ENCODE measurements at regions not wholly inside any gene's neighbourhood (a gene's known extent, or its start where the extent isn't known, plus 50 kb on each side); places are given as distances from the start of the nearest gene placed in this dataset.

DNA sequence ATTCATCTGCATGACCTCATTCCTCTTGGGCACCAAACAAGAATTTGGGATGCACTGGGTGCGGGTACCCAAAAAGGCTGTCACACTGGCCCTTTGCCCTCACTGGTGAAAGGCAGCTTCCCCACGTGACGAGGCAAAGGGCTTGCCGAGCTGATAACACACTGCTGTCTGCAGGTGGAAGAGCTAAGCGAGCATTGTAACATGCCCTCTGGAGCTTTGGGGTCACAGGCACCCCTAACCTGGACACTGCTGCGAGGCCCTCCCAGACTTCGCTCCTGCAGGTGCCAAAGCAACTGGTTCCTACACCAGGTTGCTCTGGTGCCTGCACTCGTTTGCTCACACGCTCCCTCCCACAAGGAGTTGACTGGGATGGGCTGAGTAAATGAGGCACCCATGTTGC lies 1595.7 kb downstream of the HACE1 start:
- no peak for DNase-seq

DNA sequence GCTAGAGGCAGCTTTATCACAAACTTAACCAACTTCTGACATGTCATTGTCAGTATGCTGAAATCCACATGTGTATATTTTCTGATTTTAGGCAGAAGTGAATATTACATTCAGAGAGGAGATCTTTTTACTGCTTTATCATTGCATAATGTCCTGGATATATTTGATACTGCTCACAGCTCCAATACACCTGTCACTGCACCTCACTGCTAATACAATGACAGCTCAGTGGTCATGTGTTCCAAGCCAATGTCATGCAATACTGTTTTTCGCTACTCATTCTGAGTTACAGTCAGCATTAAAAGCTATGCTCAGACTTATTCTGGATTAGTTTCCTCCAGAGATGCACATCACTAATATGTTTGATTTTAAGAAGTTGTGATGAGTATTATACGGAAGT lies 1604.6 kb downstream of the HACE1 start:
- no peak for DNase-seq

DNA sequence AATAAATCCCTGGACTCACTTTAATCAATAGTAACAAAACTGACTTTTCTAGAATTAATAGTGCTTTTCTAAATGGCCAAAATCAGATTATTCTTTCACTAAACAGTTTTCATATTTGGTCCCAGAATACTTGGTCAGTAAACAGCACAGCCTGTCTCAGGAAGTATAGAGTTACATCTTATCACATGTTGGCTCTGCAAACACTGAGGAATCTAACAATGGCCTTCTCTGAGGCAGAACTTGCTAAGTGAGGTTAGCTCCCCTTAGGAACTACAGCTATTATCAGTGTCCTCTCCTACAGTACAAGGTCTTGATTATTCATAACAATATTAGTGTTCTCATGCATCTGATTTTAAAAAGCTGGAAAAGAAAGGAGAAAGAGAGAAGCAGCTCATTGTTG lies 1622.8 kb downstream of the HACE1 start:
- DNase-seq, result no peak

DNA sequence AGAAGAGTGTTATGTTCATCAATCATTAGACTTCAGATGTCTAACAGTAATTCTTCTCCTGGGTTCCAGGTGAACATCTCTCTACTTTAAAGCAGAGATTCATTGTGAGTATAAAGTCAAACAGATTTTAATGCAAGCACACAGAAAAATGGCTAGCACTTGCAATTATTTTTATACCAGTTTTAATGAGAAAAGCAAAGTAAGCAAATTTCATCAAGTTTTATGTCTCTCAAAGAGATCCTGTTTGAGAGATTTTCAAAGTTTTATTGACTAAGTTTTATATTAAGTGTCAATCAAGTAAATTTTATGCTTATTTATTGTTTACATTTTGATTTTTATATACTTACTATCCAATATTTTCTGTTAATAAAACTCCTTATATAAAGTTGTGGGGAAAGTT lies 1628.5 kb downstream of the HACE1 start:
- no peak for DNase-seq

DNA sequence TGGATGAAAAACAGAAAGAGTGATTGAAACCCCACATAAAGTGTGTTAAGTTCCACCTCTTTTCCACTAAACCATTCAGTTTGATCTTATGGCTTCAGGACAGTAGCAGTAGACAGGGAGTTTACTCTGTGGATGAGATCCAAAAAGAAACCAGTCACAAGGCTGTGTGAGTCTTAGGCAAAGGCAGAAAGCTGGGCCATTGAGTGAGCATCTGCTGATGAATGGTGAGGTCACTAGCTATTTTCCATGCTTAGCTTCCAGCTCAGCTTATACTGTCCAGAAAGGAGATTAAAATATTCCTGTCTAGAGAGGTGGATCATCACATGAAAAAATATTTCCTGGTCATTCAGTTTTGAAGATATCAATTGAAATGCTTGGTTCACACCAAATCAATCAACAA lies 1643.9 kb downstream of the HACE1 start:
- DNase-seq, result no peak

DNA sequence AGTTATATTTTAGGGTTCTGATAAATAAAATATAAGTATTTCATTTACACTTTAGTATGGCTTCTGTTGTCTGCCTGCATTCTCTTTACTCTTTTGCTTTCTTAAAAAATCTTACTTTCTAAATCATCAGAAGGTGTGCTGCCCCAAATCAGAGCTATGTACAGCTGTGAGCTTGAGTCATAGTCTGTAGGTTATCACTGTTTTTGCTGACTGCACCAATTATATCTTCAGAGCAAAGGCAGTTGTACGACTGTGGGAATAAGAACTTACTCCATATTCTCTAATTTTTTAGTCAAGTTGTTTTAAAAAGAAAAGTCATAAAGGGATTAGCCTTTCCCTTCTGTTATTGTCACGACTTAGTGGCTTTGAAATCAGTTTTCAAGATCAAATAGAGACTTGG lies 1649.0 kb downstream of the HACE1 start:
- no peak for DNase-seq

DNA sequence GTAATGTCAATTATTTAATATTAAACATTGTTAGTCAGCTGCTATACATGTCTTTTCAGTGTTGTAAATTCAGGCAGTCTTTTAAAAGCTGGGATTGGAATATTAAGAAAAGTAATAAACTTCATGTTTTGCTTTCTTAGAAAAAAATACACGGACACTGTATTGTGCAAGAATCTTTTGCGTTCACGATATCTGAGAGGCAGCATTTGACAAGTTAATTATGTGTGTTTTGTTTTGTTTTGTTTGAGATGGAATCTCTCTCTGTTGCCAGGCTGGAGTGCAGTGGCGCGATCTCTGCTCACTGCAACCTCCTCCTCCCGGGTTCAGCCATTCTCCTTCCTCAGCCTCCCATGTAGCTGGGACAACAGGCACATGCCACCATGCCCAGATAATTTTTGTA lies 1661.3 kb downstream of the HACE1 start:
- no peak for DNase-seq

DNA sequence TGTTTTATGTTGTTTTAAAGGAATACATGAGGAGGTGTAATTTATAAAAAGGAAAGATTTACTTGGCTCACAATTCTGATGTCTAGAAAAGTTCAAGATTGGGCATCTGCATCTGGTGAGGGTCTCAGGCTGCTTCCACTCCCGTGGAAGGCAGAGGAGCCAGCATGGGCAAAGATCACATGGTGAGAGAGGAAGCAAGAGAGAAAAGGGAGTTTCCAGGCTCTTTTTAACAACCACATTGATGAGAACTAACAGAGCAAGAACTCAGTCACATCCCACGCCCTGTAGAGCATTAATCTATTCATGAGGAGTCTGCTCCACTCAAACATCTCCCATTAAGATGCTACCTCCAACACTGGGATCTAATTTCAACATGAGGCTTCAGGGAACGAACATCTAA lies 1666.3 kb downstream of the HACE1 start:
- no peak for DNase-seq

DNA sequence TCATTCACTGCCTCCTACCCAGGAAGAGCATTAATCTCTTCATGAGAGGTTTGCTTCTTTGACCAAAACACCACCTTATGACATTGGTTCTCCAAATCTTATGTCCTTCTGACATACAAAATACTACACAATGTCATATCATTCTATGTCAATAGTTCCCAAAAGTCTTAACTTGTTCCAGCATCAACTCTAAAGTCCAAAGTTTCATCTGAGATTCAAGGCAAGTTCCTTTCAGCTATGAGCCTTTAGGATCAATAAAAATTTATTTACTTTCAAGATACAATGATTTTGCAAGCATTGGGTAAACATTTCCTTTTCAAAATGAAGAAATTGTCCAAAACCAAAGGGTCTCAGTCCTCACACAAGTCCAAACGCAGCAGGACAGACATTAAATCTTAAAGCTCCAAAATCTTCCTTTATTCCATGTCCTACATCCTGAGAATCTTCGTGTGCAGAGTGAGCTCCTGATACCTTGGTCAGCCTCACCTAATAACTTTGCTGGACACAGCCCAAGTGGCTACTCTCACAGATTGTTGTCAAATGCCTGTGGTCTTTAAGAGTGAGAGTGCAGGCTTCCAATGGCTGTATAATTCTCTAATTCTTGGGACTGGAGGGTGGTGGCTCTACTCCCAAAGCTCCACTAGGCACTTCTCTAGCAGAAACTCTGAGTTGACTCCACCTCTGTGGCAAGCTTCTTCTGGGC lies 1668.2 kb downstream of the HACE1 start:
- DNase-seq, result no peak

DNA sequence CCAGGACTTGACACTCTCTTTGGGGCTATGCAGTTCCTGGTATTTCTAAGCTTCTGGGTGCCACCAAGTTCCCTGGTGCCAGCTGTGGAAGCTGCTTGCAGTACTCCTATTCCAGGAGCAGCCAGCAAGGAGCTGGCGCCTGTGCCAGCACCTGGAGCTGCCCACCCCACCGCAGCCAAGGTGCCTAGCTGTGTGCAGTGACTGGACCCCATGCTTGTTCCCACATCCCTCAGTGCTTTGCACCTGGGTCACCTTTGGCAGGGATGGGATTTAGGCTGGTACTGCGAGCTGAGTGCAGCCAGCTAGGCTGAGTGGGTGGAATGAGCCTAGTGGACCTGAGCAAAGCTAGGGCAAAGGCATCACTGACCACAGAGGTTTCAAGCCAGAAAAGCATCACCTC lies 1674.9 kb downstream of the HACE1 start:
- DNase-seq, result no peak

DNA sequence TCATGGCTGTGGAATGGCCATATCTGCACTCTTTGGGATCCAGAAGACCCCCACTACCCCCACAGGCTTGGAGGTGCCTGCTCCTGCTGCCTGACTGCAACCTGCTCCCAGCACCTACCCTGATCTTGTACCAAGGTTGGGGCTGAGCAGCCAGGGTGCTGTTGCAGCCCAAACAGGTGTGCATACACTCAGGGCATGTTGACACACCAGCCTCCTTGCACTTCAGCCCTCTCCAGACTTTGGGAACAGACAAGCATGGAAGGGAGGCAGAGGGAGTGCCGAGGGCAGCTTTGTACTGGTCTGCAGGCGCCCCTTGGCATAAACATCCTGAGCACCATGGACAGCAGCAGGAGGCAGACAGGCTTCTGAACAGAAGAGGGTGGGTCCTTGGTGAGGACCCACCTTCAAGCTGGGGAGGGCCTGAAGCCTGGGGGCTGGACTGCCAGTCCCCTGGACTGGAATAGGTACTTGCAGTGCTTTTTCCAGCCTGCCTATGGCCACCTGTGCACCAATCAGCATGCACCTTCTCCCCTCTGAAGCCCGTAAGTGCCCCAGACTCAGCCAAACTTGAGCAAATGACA lies 1675.8 kb downstream of the HACE1 start:
- no peak for DNase-seq

DNA sequence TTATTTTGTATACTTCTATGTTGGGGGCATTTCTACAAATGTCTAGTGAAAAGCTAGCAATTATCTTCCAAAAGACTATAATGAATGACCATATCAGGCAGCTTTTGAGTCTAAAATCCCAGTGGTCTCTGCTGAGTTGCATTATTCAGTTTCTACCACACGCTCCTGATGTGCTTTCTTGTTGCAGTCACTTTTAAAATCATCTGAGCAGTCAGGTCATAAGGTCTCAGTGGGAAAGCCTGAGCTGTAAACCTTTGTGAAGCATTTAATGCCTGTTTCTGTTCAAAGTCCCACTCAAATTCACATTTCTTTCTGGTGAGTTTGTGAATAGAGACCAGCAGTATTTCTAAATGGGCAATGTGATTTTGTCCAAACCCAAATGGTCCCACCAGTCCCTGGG lies 1681.5 kb downstream of the HACE1 start:
- no peak for DNase-seq

DNA sequence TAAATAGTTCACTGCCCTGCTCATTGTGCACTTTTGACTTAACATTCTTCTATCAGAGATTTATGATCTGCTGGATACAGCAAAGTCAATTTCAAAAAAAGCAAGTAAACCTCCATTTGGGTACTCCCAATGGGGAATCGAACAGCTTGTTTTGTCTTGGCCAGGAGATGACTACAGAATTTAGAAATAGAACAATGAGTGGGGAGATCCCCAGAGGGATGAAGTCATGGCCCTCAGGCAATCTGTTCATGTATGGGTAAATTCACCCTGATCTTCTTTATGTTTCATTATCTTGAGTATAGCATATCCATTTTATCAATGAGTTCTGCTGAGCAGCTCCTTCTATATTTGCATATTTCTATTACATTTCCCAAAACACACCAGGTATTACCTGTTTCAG lies 1681.9 kb downstream of the HACE1 start:
- no peak for DNase-seq

DNA sequence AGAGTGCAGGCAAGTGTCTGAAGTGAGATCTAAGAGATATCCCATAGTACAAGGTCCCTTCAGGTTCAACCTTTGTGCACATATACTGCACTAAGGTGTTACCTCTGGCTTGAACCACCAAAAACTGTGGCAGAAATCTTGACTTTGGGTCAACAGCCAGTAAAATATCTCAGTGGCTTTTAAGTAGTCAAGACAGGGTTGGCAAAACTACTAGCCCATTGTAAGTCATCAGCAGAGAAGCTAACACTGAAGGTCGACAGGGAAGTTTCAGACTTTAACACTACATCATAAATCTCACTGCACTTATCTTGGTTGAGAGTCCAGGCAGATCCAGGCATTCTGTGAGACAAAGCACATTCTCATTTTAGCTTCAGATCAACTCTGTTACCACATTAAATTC lies 1684.7 kb downstream of the HACE1 start:
- no peak for DNase-seq

DNA sequence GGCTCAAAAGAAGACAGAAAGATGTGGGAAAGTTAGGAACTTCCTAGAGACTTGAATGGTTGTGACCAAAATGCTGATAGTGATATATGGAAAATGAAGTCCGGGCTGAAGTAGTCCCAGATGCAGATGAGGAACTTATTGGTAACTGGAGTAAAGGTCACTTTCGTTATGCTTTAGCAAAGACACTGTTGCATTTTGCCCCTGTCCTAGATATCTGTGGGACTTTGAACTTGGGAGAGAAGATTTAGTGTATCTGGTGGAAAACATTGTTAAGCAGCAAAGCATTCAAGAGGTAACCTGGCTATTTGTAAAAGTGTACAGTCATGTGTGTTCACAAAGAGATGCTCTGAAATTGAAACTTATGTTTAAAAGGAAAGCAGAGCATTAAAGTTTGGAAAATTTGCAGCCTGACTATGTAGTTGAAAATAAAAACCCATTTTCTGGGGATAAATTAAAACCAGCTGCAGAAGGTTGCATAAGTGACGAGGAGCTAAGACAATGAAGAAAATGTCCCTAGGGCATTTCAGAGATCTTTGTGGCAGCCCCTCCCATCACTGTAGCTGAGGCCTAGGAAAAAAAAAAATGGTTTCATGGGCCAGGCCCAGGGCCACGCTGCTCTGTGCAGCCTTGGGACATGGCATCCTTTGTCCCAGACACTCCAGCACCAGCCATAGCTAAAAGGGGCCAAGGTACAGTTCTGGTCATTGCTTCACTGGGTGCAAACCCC lies 1692.2 kb downstream of the HACE1 start:
- DNase-seq, result no peak

DNA sequence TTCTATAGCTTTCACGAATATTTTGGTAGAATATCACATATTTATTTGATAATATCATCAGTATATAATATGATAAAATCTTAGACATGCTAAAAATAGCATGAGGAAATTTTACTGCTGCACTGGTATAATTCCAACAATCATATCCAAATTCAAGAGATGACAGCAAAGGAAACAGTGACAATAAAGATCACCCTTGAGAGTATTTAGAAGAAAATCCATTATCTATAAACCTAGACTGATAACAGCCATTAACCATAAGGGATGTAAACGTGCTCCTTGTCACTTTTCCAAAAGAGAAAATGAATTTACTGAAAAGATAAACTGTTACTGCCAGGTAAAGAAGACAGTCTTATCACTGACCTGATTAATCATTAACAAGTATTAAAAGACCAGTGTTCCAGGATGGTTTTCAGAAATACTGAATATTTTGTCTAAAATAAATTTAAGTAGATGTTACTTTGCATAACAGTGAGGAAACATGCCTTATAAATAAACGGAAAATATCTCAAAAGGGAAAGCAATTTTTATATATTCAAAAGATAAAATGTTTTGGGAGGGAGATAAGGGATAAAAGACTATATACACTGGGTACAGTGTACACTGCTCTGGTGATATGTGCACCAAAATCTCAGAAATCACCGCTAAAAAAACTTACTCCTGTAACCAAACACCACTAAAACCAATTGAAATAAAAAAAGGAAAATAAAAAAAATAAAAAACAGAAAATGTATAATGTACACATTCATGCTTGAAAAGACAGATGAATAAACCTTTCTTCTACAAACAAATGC lies 1704.7 kb downstream of the HACE1 start:
- no peak for DNase-seq

DNA sequence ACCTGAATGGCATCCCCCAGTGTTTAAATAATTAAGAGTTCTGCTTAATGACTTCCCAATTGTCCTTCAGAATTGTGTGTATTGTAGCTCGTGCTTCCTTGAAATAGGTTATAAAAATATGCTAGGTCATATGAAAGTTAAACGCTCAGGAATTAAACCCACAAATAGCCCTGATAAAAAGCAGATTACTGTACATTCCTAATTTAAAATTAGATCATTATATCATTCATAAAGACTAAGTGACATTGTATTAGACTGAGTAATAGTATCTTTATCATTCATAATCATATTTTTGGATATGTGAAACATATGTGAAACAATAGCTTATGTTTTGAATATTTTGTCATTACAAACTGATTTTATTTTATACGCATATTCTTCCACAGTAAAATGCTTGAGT lies 1706.7 kb downstream of the HACE1 start:
- DNase-seq, result no peak

DNA sequence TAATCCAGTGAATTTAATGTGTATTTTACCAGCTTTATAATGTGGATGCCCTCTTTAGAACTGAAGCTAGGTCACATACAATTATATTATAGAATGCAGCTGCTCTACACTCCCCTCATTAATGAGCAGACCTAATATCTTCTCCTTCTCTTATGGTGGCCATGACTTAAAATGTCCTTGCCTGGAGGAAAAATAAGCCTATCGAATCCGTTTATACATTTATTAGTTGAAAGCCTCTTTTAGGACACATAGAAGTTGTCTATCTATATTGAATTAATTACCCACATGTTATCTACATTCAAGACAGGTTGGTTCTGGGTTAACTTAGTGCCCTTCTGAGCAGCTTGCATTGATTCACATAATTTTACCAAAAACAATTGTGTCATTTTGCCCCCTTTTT lies 1716.8 kb downstream of the HACE1 start:
- no peak for DNase-seq

DNA sequence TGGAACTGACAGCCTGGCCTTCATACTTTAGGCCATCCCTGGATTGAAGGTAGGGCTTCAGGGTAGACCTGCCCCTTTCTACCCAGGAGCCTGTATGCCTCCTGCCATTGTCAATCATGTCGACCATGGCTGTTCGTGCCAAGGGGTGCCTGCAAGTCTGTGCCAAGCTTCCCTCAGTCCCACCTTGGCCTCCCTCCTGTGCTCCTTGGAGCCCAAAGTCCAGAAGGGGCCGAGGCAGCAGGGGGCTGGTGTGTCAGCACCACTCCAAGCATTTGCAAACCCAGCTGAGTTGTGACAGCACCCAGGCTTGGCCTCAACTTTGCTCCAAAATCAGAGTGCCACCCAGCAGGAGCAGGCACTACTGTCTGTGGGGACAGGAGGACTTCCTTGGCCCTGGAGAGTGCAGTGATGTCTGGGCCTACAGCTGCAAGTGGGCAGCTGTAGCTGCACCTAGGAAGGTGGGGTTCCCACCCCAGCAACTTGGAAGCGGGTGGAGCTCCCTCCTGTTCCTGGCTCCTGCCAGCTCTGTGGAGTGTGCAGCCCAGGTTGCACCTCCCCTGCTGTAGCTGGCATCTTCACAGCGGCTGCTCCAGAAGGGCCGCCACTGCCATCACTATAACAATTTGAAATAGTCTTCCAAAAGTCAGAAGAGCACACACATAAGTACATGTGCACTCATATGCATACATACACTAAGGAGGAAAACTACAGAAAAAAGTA lies 1719.3 kb downstream of the HACE1 start:
- no peak for DNase-seq

DNA sequence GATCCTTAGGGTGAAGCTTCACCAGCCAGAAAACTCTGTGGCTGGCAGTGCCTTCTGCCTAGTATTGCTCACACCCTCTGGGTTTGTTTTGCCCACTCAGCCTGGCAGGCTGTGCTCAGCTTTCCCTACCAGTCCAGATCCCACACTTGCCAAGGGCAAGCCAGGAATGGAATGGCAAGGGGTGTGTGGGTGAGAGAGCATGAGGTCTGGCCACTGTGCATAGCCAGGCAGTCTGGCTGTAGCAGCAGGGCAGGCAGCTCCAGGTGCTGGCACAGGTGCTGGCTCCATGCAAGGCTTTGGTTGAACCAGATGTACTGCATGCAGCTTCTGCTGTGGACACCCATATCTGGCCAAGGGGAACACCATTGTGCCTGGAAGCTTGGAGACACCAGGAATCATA lies 1720.3 kb downstream of the HACE1 start:
- DNase-seq, result no peak

DNA sequence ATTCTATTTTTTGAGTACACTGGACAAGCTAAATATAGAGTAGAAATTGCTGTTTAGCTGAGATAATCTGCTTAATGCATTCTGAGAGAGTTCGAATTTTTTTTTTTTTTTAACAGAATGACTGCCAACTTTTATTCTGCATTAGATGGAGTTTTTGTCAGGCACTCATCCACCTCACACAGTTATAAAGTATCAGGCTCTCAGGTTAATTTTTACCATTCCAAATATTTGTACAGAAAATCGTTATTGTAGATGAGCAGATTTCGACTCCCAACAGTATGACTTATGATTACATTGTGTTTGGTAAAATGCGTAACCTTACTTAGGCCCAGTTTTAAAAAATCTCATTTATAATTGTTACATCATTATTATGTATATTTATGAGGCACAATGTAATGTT lies 1731.0 kb downstream of the GRIK2 start:
- no peak for DNase-seq

DNA sequence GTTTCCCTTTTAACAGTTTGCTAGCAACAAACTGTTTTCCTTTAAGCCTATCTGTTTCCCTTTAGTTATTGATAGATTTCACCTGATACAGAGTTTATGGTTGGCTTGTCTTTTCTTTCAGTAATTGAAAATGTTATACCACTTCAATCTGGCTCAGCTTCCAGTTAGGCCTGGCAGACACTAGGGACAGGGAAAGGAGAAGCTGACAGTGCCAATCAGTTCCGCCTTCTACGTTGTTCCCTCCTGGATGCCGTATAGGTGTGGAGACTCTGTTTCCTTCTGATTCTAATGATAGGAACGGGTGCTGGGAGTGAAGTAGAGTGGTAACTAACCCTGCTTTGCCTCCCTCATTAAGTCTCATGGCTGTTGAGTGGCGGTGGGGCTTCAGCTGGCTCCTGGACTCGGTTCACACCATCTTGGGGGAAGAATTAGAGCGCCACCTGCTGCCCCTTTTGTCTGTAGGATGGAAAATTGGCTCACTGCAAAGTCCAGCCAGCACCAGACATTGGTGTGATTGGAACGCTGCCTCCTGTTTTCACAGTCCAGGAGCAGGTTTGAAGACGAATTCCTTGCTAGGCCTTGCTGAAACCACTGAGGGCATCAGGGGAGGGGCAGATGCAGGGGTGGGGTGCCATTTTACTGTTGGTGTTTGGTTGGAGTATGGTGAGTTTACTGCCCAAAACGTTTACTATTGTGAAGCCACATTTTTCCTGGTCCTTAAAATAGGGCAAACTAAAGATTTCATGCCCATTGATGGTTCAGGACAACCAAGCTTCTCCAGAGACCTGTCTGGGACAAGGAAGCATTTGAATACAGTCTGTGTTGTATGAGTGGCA lies 1729.5 kb downstream of the GRIK2 start:
- DNase-seq, result peak; percentile 2

Data from GF-D8 (cell line).